HCT116 (cell line): ENCODE measurements at regions not wholly inside any gene's neighbourhood (a gene's known extent, or its start where the extent isn't known, plus 50 kb on each side); places are given as distances from the start of the nearest gene placed in this dataset.
A peak's percentile ranks its signal among the peaks of the same experiment; 100 is the strongest.

Source experiments
- ATAC-seq: fragments of 200-7000 bp; cut with Tn5 transposase; 2 replicates; pipeline ENCODE4 v1.9.1; 2020; ENCODE audit warnings: mild to moderate bottlenecking, moderate library complexity
- BruUV-seq: library from RNA; stranded (reverse); fragments of 400-500 nt; replicated peaks from 2 replicates; lab custom pipeline; 2021; lab: Mats Ljungman, UMichigan
- CTCF ChIA-PET: fragments of 300-600 bp; sonication (Branson Sonifier 250); formaldehyde crosslinking; loops from one replicate; lab custom pipeline; 2021; ENCODE audit warnings: antibody characterized with exemption; lab: Charles Lee
- POLR2A ChIA-PET: fragments of 300-600, 350-600 bp; sonication (Branson Sonifier 250); formaldehyde crosslinking; loops from one replicate; lab custom pipeline; 2021; ENCODE audit warnings: antibody characterized with exemption; lab: Charles Lee
- RAD21 ChIA-PET, 2 experiments: fragments of 300-600 bp; sonication (Branson Sonifier 250); formaldehyde crosslinking; loops; one replicate each; lab custom pipeline; 2023; ENCODE audit warnings: low total read pairs in 2 of 2; ENCODE audit not compliant: uncharacterized antibody in 2 of 2, unreplicated experiment in 2 of 2, low non-redundant PET in 1 of 2; lab: Charles Lee
- DNase-seq: peaks from one replicate; pipeline ENCODE4 v3.0.0-alpha.2; 2010; ENCODE audit warnings: low read depth, low spot score
- H2AFZ ChIP-seq: fragments of 200-600 bp; shearing (Covaris generic), sonication (generic); 2 replicates; pipeline ENCODE4 v1.6.1; 2017; ENCODE audit warnings: low read depth, mixed run types, mixed read lengths, antibody characterized with exemption, low read length; ENCODE audit not compliant: poor library complexity, severe bottlenecking
- H3K27ac ChIP-seq: 2 replicates; pipeline ENCODE4 v1.5.1; 2012; ENCODE audit warnings: low read depth, low read length
- H3K27me3 ChIP-seq: fragments of 200-600 bp; sonication (generic); 2 replicates; pipeline ENCODE4 v1.6.1; 2016; ENCODE audit warnings: mixed run types, low read length, mixed read lengths; ENCODE audit not compliant: insufficient read depth
- H3K36me3 ChIP-seq, 2 experiments: fragments of 200-500 bp in 1 of 2; fragments of 200-600 bp in 1 of 2; sonication (Bioruptor generic) in 1 of 2; sonication (generic) in 1 of 2; 2 replicates each; pipeline versions ENCODE4 v1.5.1 to v1.6.1; 2014 to 2016; ENCODE audit warnings: low read length in 2 of 2, inconsistent platforms in 1 of 2, mixed read lengths in 1 of 2, mixed run types in 1 of 2; ENCODE audit not compliant: insufficient read depth in 2 of 2, control insufficient read depth in 1 of 2
- H3K4me1 ChIP-seq, 2 experiments: fragments of 200-600 bp in 1 of 2; sonication (generic) in 1 of 2; 2 replicates each; pipeline versions ENCODE4 v1.5.1 to v1.6.1; 2012 to 2017; ENCODE audit warnings: low read length in 2 of 2, inconsistent platforms in 1 of 2, mild to moderate bottlenecking in 1 of 2, mixed read lengths in 1 of 2, mixed run types in 1 of 2, moderate library complexity in 1 of 2; ENCODE audit not compliant: insufficient read depth in 2 of 2, control insufficient read depth in 1 of 2
- H3K4me2 ChIP-seq: fragments of 200-600 bp; sonication (generic); 2 replicates; pipeline ENCODE4 v1.6.1; 2017; ENCODE audit warnings: mixed run types, low read length, mixed read lengths
- H3K4me3 ChIP-seq, 2 experiments: fragments of 200-600 bp in 1 of 2; sonication (generic) in 1 of 2; replicated peaks in 1 of 2; 2 replicates each; pipeline ENCODE4 v1.5.1; 2011 to 2016; ENCODE audit warnings: low read length in 2 of 2, control low read depth in 1 of 2, low read depth in 1 of 2, mild to moderate bottlenecking in 1 of 2, mixed read lengths in 1 of 2, mixed run types in 1 of 2
- H3K79me2 ChIP-seq: fragments of 200-600 bp; sonication (generic); 2 replicates; pipeline ENCODE4 v1.6.1; 2017; ENCODE audit warnings: mild to moderate bottlenecking, mixed run types, low read length, moderate library complexity, mixed read lengths; ENCODE audit not compliant: insufficient read depth
- H3K9ac ChIP-seq: fragments of 200-600 bp; sonication (generic); 2 replicates; pipeline ENCODE4 v1.6.1; 2016; ENCODE audit warnings: low read length, mixed read lengths
- H3K9me2 ChIP-seq: fragments of 200-600 bp; sonication (generic), shearing (Covaris generic); 2 replicates; pipeline ENCODE4 v1.6.1; 2017; ENCODE audit warnings: mixed run types, mild to moderate bottlenecking, moderate library complexity; ENCODE audit not compliant: insufficient read depth
- H3K9me3 ChIP-seq, 2 experiments: fragments of 200-500 bp in 1 of 2; fragments of 200-600 bp in 1 of 2; sonication (Bioruptor generic) in 1 of 2; sonication (generic) in 1 of 2; 2 replicates each; pipeline ENCODE4 v1.6.1; 2014 to 2017; ENCODE audit warnings: low read length in 2 of 2, mixed read lengths in 2 of 2, inconsistent platforms in 1 of 2, low read depth in 1 of 2, mild to moderate bottlenecking in 1 of 2, mixed run types in 1 of 2, moderate library complexity in 1 of 2; ENCODE audit not compliant: control insufficient read depth in 1 of 2, insufficient read depth in 1 of 2
- H4K20me1 ChIP-seq: fragments of 200-600 bp; sonication (generic), shearing (Covaris generic); 2 replicates; pipeline ENCODE4 v1.6.1; 2017; ENCODE audit warnings: mixed run types, mild to moderate bottlenecking, moderate library complexity; ENCODE audit not compliant: insufficient read depth
- CBX3 ChIP-seq: IDR thresholded peaks from 2 replicates; pipeline ENCODE4 v1.6.1; 2012; ENCODE audit warnings: low read depth
- CEBPB ChIP-seq: IDR thresholded peaks from 2 replicates; pipeline ENCODE4 v1.6.1; 2012; ENCODE audit warnings: low read depth
- EZH2phosphoT487 ChIP-seq: fragments of 200-600 bp; IDR thresholded peaks from 2 replicates; pipeline ENCODE4 v1.6.1; 2018; ENCODE audit warnings: antibody characterized with exemption, borderline replicate concordance
- RAD21 ChIP-seq: IDR thresholded peaks from 2 replicates; pipeline ENCODE4 v1.6.1; 2012; ENCODE audit warnings: low read depth, mild to moderate bottlenecking
- SIN3A ChIP-seq: IDR thresholded peaks from 2 replicates; pipeline ENCODE4 v1.6.1; 2012; ENCODE audit warnings: low read depth
- SP1 ChIP-seq: IDR thresholded peaks from 2 replicates; pipeline ENCODE4 v1.6.1; 2012; ENCODE audit warnings: low read depth
- SRF ChIP-seq: IDR thresholded peaks from 2 replicates; pipeline ENCODE4 v1.6.1; 2012; ENCODE audit warnings: low read depth
- ZNF274 ChIP-seq: fragments of 200-500 bp; sonication (Bioruptor generic); IDR thresholded peaks from 2 replicates; pipeline ENCODE4 v1.6.1; 2014; ENCODE audit warnings: mild to moderate bottlenecking, low read depth, low read length, inconsistent platforms
- intact Hi-C: fragments of 100-400 bp; cut with micrococcal nuclease; formaldehyde crosslinking; loops from 2 replicates; pipeline ENCODE4 v1.10.0; 2022
- TF ChIP-seq, protein P1 (sequence below): IDR thresholded peaks from 2 replicates; pipeline ENCODE4 v1.6.1; 2012
- TF ChIP-seq, protein P2 (sequence below): IDR thresholded peaks from 2 replicates; pipeline ENCODE4 v1.6.1; 2011; ENCODE audit warnings: mild to moderate bottlenecking, low read length, moderate library complexity; ENCODE audit not compliant: insufficient replicate concordance; ENCODE audit errors: extremely low read depth

DNA sequence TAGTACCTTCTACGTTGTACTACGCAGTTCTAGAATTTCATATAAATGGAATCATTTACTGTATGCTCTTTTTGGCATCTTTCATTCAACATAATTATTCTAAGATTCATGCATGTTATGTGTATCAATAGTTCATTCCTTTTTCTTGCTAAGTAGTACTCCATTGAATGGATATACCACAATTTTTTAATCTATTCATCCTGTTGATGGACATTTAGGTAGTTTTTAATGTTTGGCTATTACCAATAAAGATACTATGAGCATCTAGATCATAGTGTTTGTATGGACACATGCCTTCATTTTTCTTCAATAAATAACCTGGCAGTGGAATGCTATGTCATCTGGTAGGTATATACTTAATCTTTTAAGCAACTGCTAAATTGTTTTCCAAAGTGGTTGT, 83.0 kb upstream of the ELN start:
- Histone ChIP-seq H3K36me3 (no peaks in the 10 kb centered on the region; a peak in 1 of 4 replicates), H2AFZ (no peak overlapping the region), H3K9me2 (no peaks in the 10 kb centered on the region), H3K9me3 (peaks cover 3 to 19% of the 10 kb centered on the region in 2 experiments; a peak in 1 of 4 replicates), H3K4me2 (no peak overlapping the region), H3K4me3 (no peak overlapping the region), H4K20me1 (no peaks in the 10 kb centered on the region), H3K27ac (no peak overlapping the region), H3K27me3 (no peaks in the 10 kb centered on the region), H3K79me2 (no peaks in the 10 kb centered on the region), H3K4me1 (peaks cover 0 to 8% of the 10 kb centered on the region in 2 experiments; a peak in 2 of 4 replicates), H3K9ac (no peak overlapping the region)
- ChIA-PET RAD21 (no interaction called here), CTCF (no interaction called here), POLR2A (no interaction called here)
- BruUV-seq, result no TSS peak
- intact Hi-C loops, result no loop called here
- ATAC-seq (no peak), DNase-seq (no peak)
- TF ChIP-seq CBX3 (0 out of 2 replicates have a peak, but pooled peaks have one; percentile 16), SP1 (no peak), SRF (no peak)
- TF ChIP-seq, protein P1, sequence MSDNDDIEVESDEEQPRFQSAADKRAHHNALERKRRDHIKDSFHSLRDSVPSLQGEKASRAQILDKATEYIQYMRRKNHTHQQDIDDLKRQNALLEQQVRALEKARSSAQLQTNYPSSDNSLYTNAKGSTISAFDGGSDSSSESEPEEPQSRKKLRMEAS, result no peak
- TF ChIP-seq, protein P2, sequence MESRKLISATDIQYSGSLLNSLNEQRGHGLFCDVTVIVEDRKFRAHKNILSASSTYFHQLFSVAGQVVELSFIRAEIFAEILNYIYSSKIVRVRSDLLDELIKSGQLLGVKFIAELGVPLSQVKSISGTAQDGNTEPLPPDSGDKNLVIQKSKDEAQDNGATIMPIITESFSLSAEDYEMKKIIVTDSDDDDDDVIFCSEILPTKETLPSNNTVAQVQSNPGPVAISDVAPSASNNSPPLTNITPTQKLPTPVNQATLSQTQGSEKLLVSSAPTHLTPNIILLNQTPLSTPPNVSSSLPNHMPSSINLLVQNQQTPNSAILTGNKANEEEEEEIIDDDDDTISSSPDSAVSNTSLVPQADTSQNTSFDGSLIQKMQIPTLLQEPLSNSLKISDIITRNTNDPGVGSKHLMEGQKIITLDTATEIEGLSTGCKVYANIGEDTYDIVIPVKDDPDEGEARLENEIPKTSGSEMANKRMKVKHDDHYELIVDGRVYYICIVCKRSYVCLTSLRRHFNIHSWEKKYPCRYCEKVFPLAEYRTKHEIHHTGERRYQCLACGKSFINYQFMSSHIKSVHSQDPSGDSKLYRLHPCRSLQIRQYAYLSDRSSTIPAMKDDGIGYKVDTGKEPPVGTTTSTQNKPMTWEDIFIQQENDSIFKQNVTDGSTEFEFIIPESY, result no peak

DNA sequence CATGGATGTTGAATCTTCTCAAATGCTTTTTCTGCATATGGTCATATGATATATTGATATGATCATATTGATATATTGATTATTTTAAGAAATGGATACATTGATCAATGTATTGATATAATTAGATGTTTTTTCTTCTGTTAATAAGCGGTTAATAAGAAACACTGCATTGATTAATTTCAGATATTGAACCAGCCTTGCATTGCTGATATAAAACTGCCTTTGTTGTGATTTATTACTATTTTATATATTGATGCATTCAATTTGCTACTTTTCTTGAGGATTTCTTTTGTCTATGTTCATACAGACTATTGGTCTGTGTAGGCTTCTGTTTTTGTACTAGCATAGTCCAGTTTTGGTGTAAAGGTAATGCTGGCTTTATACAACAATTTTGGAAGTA, 79.7 kb upstream of the ELN start:
- DNase-seq (no peak), ATAC-seq (no peak)
- ChIA-PET POLR2A (no interaction called here), CTCF (no interaction called here)
- no TSS peak for BruUV-seq
- no peaks in the 10 kb centered on the region for H4K20me1 ChIP-seq
- no peaks in the 10 kb centered on the region for H3K9me2 ChIP-seq
- no peak overlapping the region for H3K4me2 ChIP-seq
- TF ChIP-seq EZH2phosphoT487, result no peak
- TF ChIP-seq CEBPB, result no peak
- no peak for TF ChIP-seq SIN3A
- TF ChIP-seq SP1, result no peak
- no peak for TF ChIP-seq ZNF274
- TF ChIP-seq RAD21, result no peak
- TF ChIP-seq, all 23 proteins: peak for 0
- Histone ChIP-seq H3K9me3 (peaks cover 0 to 13% of the 10 kb centered on the region in 2 experiments; a peak in 1 of 4 replicates), H3K36me3 (no peaks in the 10 kb centered on the region; a peak in 1 of 4 replicates), H2AFZ (no peak overlapping the region), H3K4me3 (no peak overlapping the region), H3K9ac (no peak overlapping the region), H3K27ac (no peak overlapping the region), H3K79me2 (no peaks in the 10 kb centered on the region), H3K4me1 (no peaks in the 10 kb centered on the region), H3K27me3 (no peaks in the 10 kb centered on the region)
- intact Hi-C loops, result no loop called here
- RAD21 ChIA-PET, result no interaction called here
